IMR-90 (cell line): ENCODE measurements at regions not wholly inside any gene's neighbourhood (a gene's known extent, or its start where the extent isn't known, plus 50 kb on each side); places are given as distances from the start of the nearest gene placed in this dataset.

Experiments
- ATAC-seq: fragments of 200-7000 bp; cut with Tn5 transposase; 2 replicates; pipeline ENCODE4 v1.9.1; 2020; ENCODE audit warnings: low read depth, mild to moderate bottlenecking, moderate library complexity
- BruUV-seq: library from RNA; stranded (reverse); fragments of 400-500 nt; replicated peaks from 2 replicates; lab custom pipeline; 2021; lab: Mats Ljungman, UMichigan
- CTCF ChIA-PET: fragments of 300-600 bp; formaldehyde crosslinking; extraction: SDS; loops from one replicate; lab custom pipeline; 2021; ENCODE audit warnings: antibody characterized with exemption; lab: Yijun Ruan, JAX
- POLR2A ChIA-PET: fragments of 300-600 bp; sonication (Branson Sonifier 250); formaldehyde crosslinking; loops from one replicate; lab custom pipeline; 2022; ENCODE audit warnings: antibody characterized with exemption; ENCODE audit not compliant: unreplicated experiment; lab: Charles Lee
- DNase-seq: peaks from one replicate; pipeline ENCODE4 v3.0.0; 2013
- H2AFZ ChIP-seq: replicated peaks from 2 replicates; pipeline ENCODE3; 2013; ENCODE audit warnings: low read length, mild to moderate bottlenecking; ENCODE audit not compliant: poor library complexity
- H2AK5ac ChIP-seq: 2 replicates; pipeline ENCODE4 v1.6.1; 2013; ENCODE audit warnings: low read depth, low read length, inconsistent platforms
- H2AK9ac ChIP-seq: replicated peaks from 2 replicates; pipeline ENCODE3; 2013; ENCODE audit warnings: mild to moderate bottlenecking, low read depth, low read length, moderate library complexity; ENCODE audit not compliant: poor library complexity
- H2BK120ac ChIP-seq: 2 replicates; pipeline ENCODE4 v1.6.1; 2013; ENCODE audit warnings: low read depth, low read length, inconsistent platforms
- H2BK15ac ChIP-seq: 3 replicates; pipeline ENCODE4 v1.6.1; 2013; ENCODE audit warnings: low read depth, low read length, inconsistent platforms
- H2BK20ac ChIP-seq: 2 replicates; pipeline ENCODE4 v1.6.1; 2013; ENCODE audit warnings: low read depth, mild to moderate bottlenecking, inconsistent platforms, low read length, moderate library complexity
- H2BK5ac ChIP-seq: 2 replicates; pipeline ENCODE4 v1.6.1; 2013; ENCODE audit warnings: mild to moderate bottlenecking, low read depth, low read length, inconsistent platforms; ENCODE audit not compliant: poor library complexity, severe bottlenecking
- H3K14ac ChIP-seq: replicated peaks from 2 replicates; pipeline ENCODE4 v1.6.1; 2013; ENCODE audit warnings: low read depth, low read length, inconsistent platforms
- H3K18ac ChIP-seq: 2 replicates; pipeline ENCODE4 v1.6.1; 2013; ENCODE audit warnings: low read depth, low read length, control low read depth
- H3K23ac ChIP-seq: 2 replicates; pipeline ENCODE4 v1.6.1; 2013; ENCODE audit warnings: low read depth, low read length, inconsistent platforms
- H3K27ac ChIP-seq: 2 replicates; pipeline ENCODE4 v1.5.1; 2013; ENCODE audit warnings: mild to moderate bottlenecking, control low read depth, low read length; ENCODE audit not compliant: insufficient read depth
- H3K27me3 ChIP-seq: 2 replicates; pipeline ENCODE4 v1.6.1; 2013; ENCODE audit warnings: low read length; ENCODE audit not compliant: control insufficient read depth, insufficient read depth
- H3K36me3 ChIP-seq: 2 replicates; pipeline ENCODE4 v1.6.1; 2013; ENCODE audit warnings: low read length, mixed read lengths; ENCODE audit not compliant: control insufficient read depth, insufficient read depth
- H3K4ac ChIP-seq: 2 replicates; pipeline ENCODE4 v1.6.1; 2013; ENCODE audit warnings: low read depth, low read length, inconsistent platforms
- H3K4me1 ChIP-seq: 2 replicates; pipeline ENCODE4 v1.6.1; 2013; ENCODE audit warnings: low read length, mixed read lengths; ENCODE audit not compliant: control insufficient read depth, insufficient read depth
- H3K4me2 ChIP-seq: 2 replicates; pipeline ENCODE4 v1.6.1; 2013; ENCODE audit warnings: low read depth, mild to moderate bottlenecking, control low read depth, low read length, moderate library complexity
- H3K4me3 ChIP-seq: 2 replicates; pipeline ENCODE4 v1.5.1; 2013; ENCODE audit warnings: low read depth, mild to moderate bottlenecking, control low read depth, low read length, moderate library complexity; ENCODE audit not compliant: insufficient read depth
- H3K56ac ChIP-seq: 2 replicates; pipeline ENCODE4 v1.6.1; 2013; ENCODE audit warnings: low read length, inconsistent platforms; ENCODE audit not compliant: insufficient read depth; ENCODE audit errors: extremely low read depth
- H3K79me1 ChIP-seq, 2 experiments: 2 replicates each; pipeline ENCODE4 v1.6.1; 2013; ENCODE audit warnings: low read length in 2 of 2, inconsistent platforms in 1 of 2, low read depth in 1 of 2
- H3K9ac ChIP-seq: 2 replicates; pipeline ENCODE4 v1.6.1; 2013; ENCODE audit warnings: low read depth, low read length, control low read depth
- H3K9me1 ChIP-seq: 2 replicates; pipeline ENCODE4 v1.6.1; 2013; ENCODE audit warnings: low read length, inconsistent platforms; ENCODE audit not compliant: insufficient read depth
- H3K9me3 ChIP-seq: 2 replicates; pipeline ENCODE4 v1.6.1; 2013; ENCODE audit warnings: low read length; ENCODE audit not compliant: control insufficient read depth, insufficient read depth
- H4K20me1 ChIP-seq: 2 replicates; pipeline ENCODE4 v1.6.1; 2013; ENCODE audit warnings: low read length, inconsistent platforms; ENCODE audit not compliant: insufficient read depth
- H4K5ac ChIP-seq: 2 replicates; pipeline ENCODE4 v1.6.1; 2013; ENCODE audit warnings: mild to moderate bottlenecking, low read depth, low read length, control low read depth
- H4K8ac ChIP-seq, 2 experiments: 2 replicates each; pipeline ENCODE4 v1.6.1; 2013; ENCODE audit warnings: low read depth in 2 of 2, low read length in 2 of 2, control low read depth in 1 of 2, inconsistent platforms in 1 of 2
- H4K91ac ChIP-seq: 2 replicates; pipeline ENCODE4 v1.6.1; 2013; ENCODE audit warnings: low read depth, low read length, inconsistent platforms; ENCODE audit not compliant: insufficient read depth
- BHLHE40 ChIP-seq: fragments of 150-350 bp; IDR thresholded peaks from 2 replicates; pipeline ENCODE4 v1.6.1; 2016; ENCODE audit warnings: mild to moderate bottlenecking, low read depth, low read length
- CEBPB ChIP-seq: IDR thresholded peaks from 2 replicates; pipeline ENCODE4 v1.6.1; 2012; ENCODE audit warnings: low read depth, low read length, improper control_type of control experiment
- CHD1 ChIP-seq: IDR thresholded peaks from 2 replicates; pipeline ENCODE4 v1.6.1; 2012; ENCODE audit warnings: low read depth, low read length, improper control_type of control experiment
- FOS ChIP-seq: fragments of 150-350 bp; IDR thresholded peaks from 2 replicates; pipeline ENCODE4 v1.6.1; 2016; ENCODE audit warnings: low read depth, low read length
- MAFK ChIP-seq: IDR thresholded peaks from 2 replicates; pipeline ENCODE4 v1.6.1; 2012; ENCODE audit warnings: low read depth, low read length, improper control_type of control experiment
- MAZ ChIP-seq: IDR thresholded peaks from 2 replicates; pipeline ENCODE4 v1.6.1; 2012; ENCODE audit warnings: low read depth, mild to moderate bottlenecking, low read length, improper control_type of control experiment, moderate library complexity, borderline replicate concordance
- MXI1 ChIP-seq: IDR thresholded peaks from 2 replicates; pipeline ENCODE4 v1.6.1; 2012; ENCODE audit warnings: low read depth, mild to moderate bottlenecking, low read length, moderate library complexity, borderline replicate concordance
- POLR2A ChIP-seq: IDR thresholded peaks from 2 replicates; pipeline ENCODE4 v1.6.1; 2012; ENCODE audit warnings: mild to moderate bottlenecking, low read depth, low read length
- RAD21 ChIP-seq: IDR thresholded peaks from 2 replicates; pipeline ENCODE4 v1.6.1; 2012; ENCODE audit warnings: low read length, improper control_type of control experiment
- RCOR1 ChIP-seq: IDR thresholded peaks from 2 replicates; pipeline ENCODE4 v1.6.1; 2012; ENCODE audit warnings: mild to moderate bottlenecking, low read length, improper control_type of control experiment; ENCODE audit not compliant: insufficient replicate concordance
- RFX5 ChIP-seq: IDR thresholded peaks from 2 replicates; pipeline ENCODE4 v1.8.0; 2012; ENCODE audit warnings: low read depth, mild to moderate bottlenecking, low read length, moderate library complexity
- SMC3 ChIP-seq: fragments of 150-350 bp; IDR thresholded peaks from 2 replicates; pipeline ENCODE4 v1.6.1; 2016; ENCODE audit warnings: low read depth, mild to moderate bottlenecking, antibody characterized with exemption, low read length, moderate library complexity
- USF2 ChIP-seq: fragments of 150-350 bp; IDR thresholded peaks from 2 replicates; pipeline ENCODE4 v1.6.1; 2017; ENCODE audit warnings: mild to moderate bottlenecking, antibody characterized with exemption, low read length, low read depth
- WGBS, 2 experiments: methylation state at CpG; one replicate each; pipeline versions ENCODE4 v1.1.5 to v1.1.7; 2013; ENCODE audit warnings: missing lambda C conversion rate in 2 of 2; ENCODE audit not compliant: insufficient read length in 1 of 2; ENCODE audit errors: extremely low coverage in 2 of 2; 5-methylcytosine and 5-hydroxymethylcytosine counted together
- dilution Hi-C: fragments of 300-500 bp; cut with HindIII; formaldehyde crosslinking; loops from one replicate; pipeline ENCODE4 v1.14.3; 2018; ENCODE audit warnings: low sequenced_read_pairs; ENCODE audit not compliant: unreplicated experiment
- in situ Hi-C: fragments of 300-500 bp; cut with MboI; formaldehyde crosslinking; loops from 3 replicates; pipeline ENCODE4 v1.14.3; 2019; ENCODE audit warnings: low sequenced_read_pairs, inconsistent platforms, mixed read lengths
- intact Hi-C: fragments of 100-400 bp; cut with micrococcal nuclease; formaldehyde crosslinking; loops from 2 replicates; pipeline ENCODE4 v1.10.0; 2022
- TF ChIP-seq, protein P1 (sequence below): fragments of 150-350 bp; IDR thresholded peaks from 2 replicates; pipeline ENCODE4 v1.6.1; 2016; ENCODE audit warnings: low read depth, mild to moderate bottlenecking, low read length, moderate library complexity, borderline replicate concordance
- TF ChIP-seq, protein P2 (sequence below): conservative IDR thresholded peaks from 2 replicates; pipeline ENCODE4 v1.5.1; 2012; ENCODE audit warnings: mild to moderate bottlenecking, low read depth, low read length, improper control_type of control experiment

GRCh38 chr6:91437315-91437729 lies 850.5 kb upstream of the MAP3K7 start:
- no peak for ATAC-seq
- Histone ChIP-seq H3K27me3 (no peaks in the 10 kb centered on the region), H2AK5ac (peak overlapping the region; percentile 51; the same call in 1 of the 2 replicates), H2BK120ac (peak overlapping the region; percentile 91), H3K56ac (peak overlapping the region; percentile 29; the same call in 1 of the 2 replicates), H3K27ac (peak overlapping the region; percentile 70; the same call in 1 of the 2 replicates), H3K23ac (peak overlapping the region; percentile 50), H2BK20ac (peak overlapping the region; percentile 96), H3K4me1 (peaks cover 21% of the 10 kb centered on the region), H3K9me1 (peaks cover 3% of the 10 kb centered on the region; the same call in 1 of the 2 replicates), H3K36me3 (no peaks in the 10 kb centered on the region), H4K20me1 (no peaks in the 10 kb centered on the region), H3K79me1 (no peaks in the 10 kb centered on the region), H3K4me3 (no peak overlapping the region), H3K9me3 (no peaks in the 10 kb centered on the region), H3K14ac (peak overlapping the region; percentile 81), H3K9ac (peak overlapping the region; percentile 20; the same call in 1 of the 2 replicates), H2AFZ (no peak overlapping the region), H4K91ac (peak overlapping the region; percentile 91), H2BK15ac (peak overlapping the region; percentile 45; the same call in 1 of the 3 replicates), H4K8ac (peak overlapping the region; percentile 17 to 81; a peak in 3 of 4 replicates), H2BK5ac (peak overlapping the region; percentile 71), H3K18ac (peak overlapping the region; percentile 92), H2AK9ac (no peak overlapping the region), H4K5ac (peak overlapping the region; percentile 96), H3K4ac (peak overlapping the region; percentile 90), H3K4me2 (peak overlapping the region; percentile 21; the same call in 1 of the 2 replicates)
- in situ Hi-C loops (no loop called here), dilution Hi-C loops (no loop called here), intact Hi-C loops (loop anchor here (5.0 to 10.0 kb wide), 4 partner anchors 80 to 1977 kb away; partner anchors contain the start of gene EPHA7)
- WGBS, 2 experiments = no CpG with 5 or more reads among the region's 2 CpGs
- DNase-seq = no peak
- TF ChIP-seq SMC3 (no peak), RAD21 (no peak), BHLHE40 (no peak), POLR2A (no peak), MAZ (no peak), RFX5 (no peak), RCOR1 (no peak), CEBPB (no peak), USF2 (no peak), MAFK (no peak), CHD1 (no peak), FOS (no peak), MXI1 (no peak)
- TF ChIP-seq, protein P1, sequence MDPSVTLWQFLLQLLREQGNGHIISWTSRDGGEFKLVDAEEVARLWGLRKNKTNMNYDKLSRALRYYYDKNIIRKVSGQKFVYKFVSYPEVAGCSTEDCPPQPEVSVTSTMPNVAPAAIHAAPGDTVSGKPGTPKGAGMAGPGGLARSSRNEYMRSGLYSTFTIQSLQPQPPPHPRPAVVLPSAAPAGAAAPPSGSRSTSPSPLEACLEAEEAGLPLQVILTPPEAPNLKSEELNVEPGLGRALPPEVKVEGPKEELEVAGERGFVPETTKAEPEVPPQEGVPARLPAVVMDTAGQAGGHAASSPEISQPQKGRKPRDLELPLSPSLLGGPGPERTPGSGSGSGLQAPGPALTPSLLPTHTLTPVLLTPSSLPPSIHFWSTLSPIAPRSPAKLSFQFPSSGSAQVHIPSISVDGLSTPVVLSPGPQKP = no peak
- TF ChIP-seq, protein P2, sequence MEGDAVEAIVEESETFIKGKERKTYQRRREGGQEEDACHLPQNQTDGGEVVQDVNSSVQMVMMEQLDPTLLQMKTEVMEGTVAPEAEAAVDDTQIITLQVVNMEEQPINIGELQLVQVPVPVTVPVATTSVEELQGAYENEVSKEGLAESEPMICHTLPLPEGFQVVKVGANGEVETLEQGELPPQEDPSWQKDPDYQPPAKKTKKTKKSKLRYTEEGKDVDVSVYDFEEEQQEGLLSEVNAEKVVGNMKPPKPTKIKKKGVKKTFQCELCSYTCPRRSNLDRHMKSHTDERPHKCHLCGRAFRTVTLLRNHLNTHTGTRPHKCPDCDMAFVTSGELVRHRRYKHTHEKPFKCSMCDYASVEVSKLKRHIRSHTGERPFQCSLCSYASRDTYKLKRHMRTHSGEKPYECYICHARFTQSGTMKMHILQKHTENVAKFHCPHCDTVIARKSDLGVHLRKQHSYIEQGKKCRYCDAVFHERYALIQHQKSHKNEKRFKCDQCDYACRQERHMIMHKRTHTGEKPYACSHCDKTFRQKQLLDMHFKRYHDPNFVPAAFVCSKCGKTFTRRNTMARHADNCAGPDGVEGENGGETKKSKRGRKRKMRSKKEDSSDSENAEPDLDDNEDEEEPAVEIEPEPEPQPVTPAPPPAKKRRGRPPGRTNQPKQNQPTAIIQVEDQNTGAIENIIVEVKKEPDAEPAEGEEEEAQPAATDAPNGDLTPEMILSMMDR = no peak
- ChIA-PET POLR2A (no interaction called here), CTCF (interaction anchor here (0.7 kb wide), 1 partner anchor 28 kb away, joined by 3 read pairs; no protein-coding TSS in a partner anchor)
- no TSS peak for BruUV-seq
